Adrenal gland (tissue), 5 donors: ENCODE measurements at regions not wholly inside any gene's neighbourhood (a gene's known extent, or its start where the extent isn't known, plus 50 kb on each side); places are given as distances from the start of the nearest gene placed in this dataset.

Source experiments
- CTCF ChIP-seq, 6 experiments: fragments of 450-650 bp in 4 of 6; fragments of 200-600 bp in 2 of 6; sonication (generic) in 1 of 6; IDR thresholded peaks; 1 replicate in 5 of 6; 2 replicates in 1 of 6; pipeline versions ENCODE4 v1.5.1 to v1.8.0; 2016 to 2021; ENCODE audit warnings: antibody characterized with exemption in 6 of 6, mild to moderate bottlenecking in 2 of 6, moderate library complexity in 1 of 6
- POLR2A ChIP-seq, 2 donors: fragments of 450-650 bp; IDR thresholded peaks; one replicate each; pipeline ENCODE4 v1.6.1; 2017; ENCODE audit warnings: antibody characterized with exemption in 2 of 2, mild to moderate bottlenecking in 2 of 2, moderate library complexity in 1 of 2
- donor health status: DM: no; HTN: no; CAD: no.

DNA sequence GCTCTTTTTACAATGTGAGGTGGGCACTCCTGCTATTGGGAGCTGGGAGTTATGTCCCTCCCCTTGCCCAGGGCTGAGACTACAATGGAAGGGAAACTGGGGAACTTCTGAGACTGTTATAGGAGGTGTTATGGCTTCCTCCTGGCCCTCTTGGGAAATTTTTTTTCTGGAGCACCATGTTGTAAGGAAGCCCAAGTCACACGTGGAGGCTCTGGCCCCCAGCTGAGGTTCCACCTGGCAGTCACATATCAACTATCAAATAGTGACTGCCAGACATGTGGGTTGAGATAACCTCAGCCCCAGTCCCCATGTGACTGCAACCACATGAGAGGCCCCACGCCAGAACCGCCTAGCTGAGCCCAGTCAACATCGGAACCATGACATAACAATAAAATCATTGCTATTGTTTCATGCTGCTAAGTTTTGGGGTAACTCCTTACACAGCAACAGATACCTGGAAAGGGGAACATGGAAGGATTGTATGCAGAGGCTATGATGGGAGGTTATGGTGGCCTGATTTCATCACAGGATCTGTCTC lies 99.4 kb upstream of the NCOR2 start:
- TF ChIP-seq CTCF (IDR thresholded peaks at IDR 0.05) (no peak), POLR2A (IDR thresholded peaks at IDR 0.05) (no peak)
